HG02852 (cell line): ENCODE measurements at regions not wholly inside any gene's neighbourhood (a gene's known extent, or its start where the extent isn't known, plus 50 kb on each side); places are given as distances from the start of the nearest gene placed in this dataset.

Source experiments
- ATAC-seq: cut with Tn5 transposase; IDR thresholded peaks from one replicate; pipeline ENCODE4 v1.9.1; 2021; ENCODE audit warnings: mild to moderate bottlenecking, moderate library complexity; ENCODE audit not compliant: unreplicated experiment

- ATAC-seq = no peak
Measured at GRCh38 chr12:88957358-88957757, 377.1 kb upstream of the KITLG start.

- ATAC-seq = no peak
Measured at GRCh38 chr12:88955531-88955930, 375.3 kb upstream of the KITLG start.

- ATAC-seq = no peak
Measured at GRCh38 chr12:88953029-88953586, 372.8 kb upstream of the KITLG start.

- no peak for ATAC-seq
Measured at GRCh38 chr12:88952562-88952942, 372.3 kb upstream of the KITLG start.

- no peak for ATAC-seq
Measured at GRCh38 chr12:88951860-88952561, 371.7 kb upstream of the KITLG start.

GRCh38 chr12:88951177-88951576, 370.9 kb upstream of the KITLG start:
- no peak for ATAC-seq

- ATAC-seq = no peak
Measured at GRCh38 chr12:88947486-88948043, 367.3 kb upstream of the KITLG start.

- ATAC-seq = no peak
Measured at GRCh38 chr12:88946372-88946997, 366.2 kb upstream of the KITLG start.

GRCh38 chr12:88945051-88945732, 364.9 kb upstream of the KITLG start:
- ATAC-seq = no peak

- no peak for ATAC-seq
Measured at GRCh38 chr12:88944397-88944796, 364.1 kb upstream of the KITLG start.

- ATAC-seq = no peak
Measured at GRCh38 chr12:88940854-88941253, 360.6 kb upstream of the KITLG start.

- no peak for ATAC-seq
Measured at GRCh38 chr12:88935856-88936255, 355.6 kb upstream of the KITLG start.

- no peak for ATAC-seq
Measured at GRCh38 chr12:88934163-88934747, 354.0 kb upstream of the KITLG start.

- no peak for ATAC-seq
Measured at GRCh38 chr12:88932457-88932856, 352.2 kb upstream of the KITLG start.

- no peak for ATAC-seq
Measured at GRCh38 chr12:88931598-88931997, 351.3 kb upstream of the KITLG start.

- ATAC-seq = no peak
Measured at GRCh38 chr12:88925454-88925853, 345.2 kb upstream of the KITLG start.

GRCh38 chr12:88924162-88924561, 343.9 kb upstream of the KITLG start:
- ATAC-seq = no peak

GRCh38 chr12:88923631-88924030, 343.4 kb upstream of the KITLG start:
- no peak for ATAC-seq

GRCh38 chr12:88922816-88923215, 342.5 kb upstream of the KITLG start:
- ATAC-seq = no peak

- ATAC-seq = no peak
Measured at GRCh38 chr12:88921890-88922532, 341.7 kb upstream of the KITLG start.

- no peak for ATAC-seq
Measured at GRCh38 chr12:88921434-88921833, 341.2 kb upstream of the KITLG start.
